DND-41 (cell line): ENCODE measurements at regions not wholly inside any gene's neighbourhood (a gene's known extent, or its start where the extent isn't known, plus 50 kb on each side); places are given as distances from the start of the nearest gene placed in this dataset.

Experiments
- ATAC-seq: fragments of 200-7000 bp; cut with Tn5 transposase; 3 replicates; pipeline ENCODE4 v1.9.1; 2021; ENCODE audit warnings: low read depth; ENCODE audit not compliant: insufficient read depth
- DNase-seq: peaks from one replicate; pipeline ENCODE4 v3.0.0-alpha.2; 2020
- H2AFZ ChIP-seq: 2 replicates; pipeline ENCODE4 v1.6.0; 2012; ENCODE audit warnings: low read depth, low read length
- H3K27ac ChIP-seq: 2 replicates; pipeline ENCODE4 v1.5.1; 2012; ENCODE audit warnings: low read length, inconsistent platforms
- H3K27me3 ChIP-seq: fragments of 200-600 bp; sonication (generic); 2 replicates; pipeline ENCODE4 v1.6.0; 2012; ENCODE audit warnings: low read length, mild to moderate bottlenecking, inconsistent platforms; ENCODE audit not compliant: insufficient read depth, poor library complexity
- H3K36me3 ChIP-seq: 2 replicates; pipeline ENCODE4 v1.5.1; 2012; ENCODE audit warnings: low read length, inconsistent platforms; ENCODE audit not compliant: insufficient read depth
- H3K4me1 ChIP-seq: 2 replicates; pipeline ENCODE4 v1.5.1; 2012; ENCODE audit warnings: mild to moderate bottlenecking, low read length; ENCODE audit not compliant: insufficient read depth
- H3K4me2 ChIP-seq: 2 replicates; pipeline ENCODE4 v1.6.0; 2012; ENCODE audit warnings: mild to moderate bottlenecking, moderate library complexity, low read length, inconsistent platforms; ENCODE audit not compliant: insufficient read depth
- H3K4me3 ChIP-seq, 2 experiments: fragments of 200-600 bp in 1 of 2; shearing (Covaris generic) in 1 of 2; 2 replicates each; pipeline ENCODE4 v1.5.1; 2012 to 2016; ENCODE audit warnings: inconsistent platforms in 2 of 2, low read length in 2 of 2, mild to moderate bottlenecking in 2 of 2, low read depth in 1 of 2, moderate library complexity in 1 of 2
- H3K79me2 ChIP-seq: 2 replicates; pipeline ENCODE4 v1.6.0; 2012; ENCODE audit warnings: low read length, inconsistent platforms; ENCODE audit not compliant: insufficient read depth
- H3K9ac ChIP-seq: 2 replicates; pipeline ENCODE4 v1.6.0; 2012; ENCODE audit warnings: low read depth, mild to moderate bottlenecking, inconsistent platforms, low read length, moderate library complexity
- H3K9me3 ChIP-seq: 2 replicates; pipeline ENCODE4 v1.5.1; 2012; ENCODE audit warnings: low read length, moderate library complexity, mild to moderate bottlenecking, inconsistent platforms; ENCODE audit not compliant: insufficient read depth, severe bottlenecking
- H4K20me1 ChIP-seq: 2 replicates; pipeline ENCODE4 v1.6.0; 2012; ENCODE audit warnings: low read length; ENCODE audit not compliant: insufficient read depth
- EZH2 ChIP-seq: IDR thresholded peaks from 3 replicates; pipeline ENCODE4 v1.6.1; 2012; ENCODE audit warnings: borderline replicate concordance, low read depth, mild to moderate bottlenecking, moderate library complexity, low read length, inconsistent platforms; ENCODE audit not compliant: severe bottlenecking
- TF ChIP-seq, protein P1 (sequence below): IDR thresholded peaks from 2 replicates; pipeline ENCODE4 v1.5.1; 2012; ENCODE audit warnings: borderline replicate concordance, low read length, moderate library complexity, mild to moderate bottlenecking; ENCODE audit not compliant: poor library complexity, severe bottlenecking; ENCODE audit errors: extremely low read depth

DNA sequence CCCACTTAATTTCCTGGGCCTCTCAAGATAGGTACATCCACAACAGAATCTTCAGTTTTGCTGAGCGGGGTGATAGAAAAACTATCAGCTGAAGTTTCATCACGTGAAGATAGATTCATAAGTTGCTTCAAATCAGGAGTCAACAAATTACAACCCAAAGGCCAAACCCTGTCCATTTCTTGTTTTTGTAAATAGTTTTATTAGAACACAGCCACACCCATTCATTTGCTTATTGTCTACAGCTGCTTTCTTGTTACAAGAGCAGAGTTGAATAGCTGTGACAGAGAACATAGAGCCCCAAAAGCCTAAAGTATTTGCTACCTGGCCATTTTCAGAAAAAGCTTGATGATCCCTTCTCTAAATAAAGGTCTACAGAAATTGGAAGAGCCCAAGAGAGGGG lies 300.1 kb upstream of the CDH5 start:
- no peaks in the 10 kb centered on the region for H3K36me3 ChIP-seq
- H3K9ac ChIP-seq, result no peak overlapping the region
- DNase-seq, result no peak
- no peak for TF ChIP-seq EZH2
- TF ChIP-seq, protein P1, sequence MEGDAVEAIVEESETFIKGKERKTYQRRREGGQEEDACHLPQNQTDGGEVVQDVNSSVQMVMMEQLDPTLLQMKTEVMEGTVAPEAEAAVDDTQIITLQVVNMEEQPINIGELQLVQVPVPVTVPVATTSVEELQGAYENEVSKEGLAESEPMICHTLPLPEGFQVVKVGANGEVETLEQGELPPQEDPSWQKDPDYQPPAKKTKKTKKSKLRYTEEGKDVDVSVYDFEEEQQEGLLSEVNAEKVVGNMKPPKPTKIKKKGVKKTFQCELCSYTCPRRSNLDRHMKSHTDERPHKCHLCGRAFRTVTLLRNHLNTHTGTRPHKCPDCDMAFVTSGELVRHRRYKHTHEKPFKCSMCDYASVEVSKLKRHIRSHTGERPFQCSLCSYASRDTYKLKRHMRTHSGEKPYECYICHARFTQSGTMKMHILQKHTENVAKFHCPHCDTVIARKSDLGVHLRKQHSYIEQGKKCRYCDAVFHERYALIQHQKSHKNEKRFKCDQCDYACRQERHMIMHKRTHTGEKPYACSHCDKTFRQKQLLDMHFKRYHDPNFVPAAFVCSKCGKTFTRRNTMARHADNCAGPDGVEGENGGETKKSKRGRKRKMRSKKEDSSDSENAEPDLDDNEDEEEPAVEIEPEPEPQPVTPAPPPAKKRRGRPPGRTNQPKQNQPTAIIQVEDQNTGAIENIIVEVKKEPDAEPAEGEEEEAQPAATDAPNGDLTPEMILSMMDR, result no peak
- no peak overlapping the region for H3K27ac ChIP-seq
- no peaks in the 10 kb centered on the region for H3K4me1 ChIP-seq
- H3K27me3 ChIP-seq, result peaks cover under 1% of the 10 kb centered on the region
- H2AFZ ChIP-seq, result no peak overlapping the region
- ATAC-seq, result no peak
- H3K9me3 ChIP-seq, result no peaks in the 10 kb centered on the region
- H4K20me1 ChIP-seq, result no peaks in the 10 kb centered on the region
- H3K4me2 ChIP-seq, result no peak overlapping the region
- no peaks in the 10 kb centered on the region for H3K79me2 ChIP-seq
- H3K4me3 ChIP-seq, result no peak overlapping the region

DNA sequence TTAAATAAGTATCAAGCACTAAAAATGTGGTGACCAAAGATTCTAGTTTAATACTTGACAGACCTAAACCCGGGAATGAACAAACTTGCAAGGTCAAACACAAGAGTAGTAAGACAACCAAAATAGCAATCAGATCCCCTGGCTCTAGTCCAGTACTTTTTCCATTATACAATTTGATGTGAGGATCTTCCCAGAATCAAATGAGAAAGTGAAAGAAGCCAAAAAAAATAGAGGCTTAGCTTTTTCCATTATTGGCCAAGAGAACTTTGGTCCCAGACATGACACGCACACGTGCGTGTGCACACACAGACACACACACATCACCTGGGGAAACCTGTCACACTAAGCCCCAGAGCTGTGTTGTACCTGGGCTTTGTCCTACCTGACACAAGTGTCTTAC lies 300.6 kb upstream of the CDH5 start:
- Histone ChIP-seq H3K36me3 (no peaks in the 10 kb centered on the region), H3K79me2 (no peaks in the 10 kb centered on the region), H3K27me3 (no peaks in the 10 kb centered on the region), H2AFZ (no peak overlapping the region), H3K9me3 (no peaks in the 10 kb centered on the region), H3K27ac (no peak overlapping the region), H3K4me2 (no peak overlapping the region), H3K4me3 (no peak overlapping the region), H4K20me1 (no peaks in the 10 kb centered on the region), H3K9ac (no peak overlapping the region), H3K4me1 (no peaks in the 10 kb centered on the region)
- TF ChIP-seq EZH2, result no peak
- TF ChIP-seq, protein P1, result no peak
- no peak for DNase-seq
- ATAC-seq, result no peak

DNA sequence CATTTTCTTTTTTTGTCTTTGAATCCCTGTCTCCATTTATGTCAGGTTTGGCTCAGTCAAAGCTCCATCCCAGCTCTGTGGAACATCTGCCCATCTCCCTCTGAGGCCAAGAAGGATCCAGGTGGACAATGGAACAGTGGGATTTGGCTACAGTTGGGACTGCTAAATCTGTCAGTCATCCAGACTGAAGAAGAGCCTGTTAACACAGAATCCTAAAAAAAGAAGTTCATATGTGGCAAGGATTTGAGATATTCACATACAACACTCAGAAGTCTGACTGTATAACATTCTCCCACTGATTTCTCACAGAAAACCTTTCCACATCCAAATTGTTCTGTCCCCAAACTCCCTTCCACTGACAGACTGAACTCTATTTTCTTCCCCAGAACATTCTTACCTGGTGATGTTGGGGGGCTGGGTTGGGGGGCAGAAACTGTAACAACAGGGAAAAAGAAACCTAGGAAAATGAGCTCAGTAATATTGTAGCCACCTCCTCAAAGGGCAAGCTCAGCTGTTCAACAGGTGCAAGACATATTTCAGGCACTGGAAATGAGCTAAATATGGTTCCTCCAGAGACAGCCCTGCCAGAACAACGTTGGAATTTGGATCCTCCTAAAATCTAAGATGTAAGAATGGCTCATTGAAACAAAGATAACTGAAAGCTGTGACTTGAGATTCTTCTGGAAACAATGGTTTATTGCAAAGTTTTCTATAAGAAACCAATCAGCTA lies 301.5 kb upstream of the CDH5 start:
- H3K27ac ChIP-seq, result no peak overlapping the region
- no peaks in the 10 kb centered on the region for H3K27me3 ChIP-seq
- no peak overlapping the region for H3K4me2 ChIP-seq
- ATAC-seq (no peak), DNase-seq (no peak)
- H3K9me3 ChIP-seq, result no peaks in the 10 kb centered on the region
- no peak overlapping the region for H3K9ac ChIP-seq
- H2AFZ ChIP-seq, result no peak overlapping the region
- H4K20me1 ChIP-seq, result no peaks in the 10 kb centered on the region
- no peaks in the 10 kb centered on the region for H3K4me1 ChIP-seq
- no peaks in the 10 kb centered on the region for H3K79me2 ChIP-seq
- H3K4me3 ChIP-seq, result no peak overlapping the region
- H3K36me3 ChIP-seq, result no peaks in the 10 kb centered on the region
- TF ChIP-seq EZH2, result no peak
- TF ChIP-seq, protein P1, result no peak

DNA sequence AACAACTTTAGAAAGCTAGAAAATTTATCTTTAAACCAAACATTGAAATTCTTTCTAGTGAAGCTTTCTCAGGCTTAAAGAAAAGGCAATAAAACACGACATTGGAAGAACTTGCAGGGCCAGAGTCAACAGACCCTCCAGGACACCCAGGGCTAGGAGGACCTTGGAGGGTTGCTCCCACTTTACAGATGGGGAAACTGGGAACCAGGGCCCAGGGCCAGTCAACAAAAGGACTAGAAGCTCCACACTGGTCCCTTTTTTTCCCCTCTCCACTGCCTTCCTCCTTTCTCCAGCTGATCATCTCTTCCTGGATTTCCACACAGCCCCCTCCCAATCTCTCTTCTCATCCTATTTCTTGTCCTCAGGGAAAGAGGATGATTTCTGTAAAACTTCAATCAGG lies 307.7 kb upstream of the CDH5 start:
- H4K20me1 ChIP-seq, result no peaks in the 10 kb centered on the region
- no peaks in the 10 kb centered on the region for H3K79me2 ChIP-seq
- no peak overlapping the region for H3K4me3 ChIP-seq
- no peaks in the 10 kb centered on the region for H3K4me1 ChIP-seq
- TF ChIP-seq, protein P1, result no peak
- no peak for TF ChIP-seq EZH2
- no peaks in the 10 kb centered on the region for H3K9me3 ChIP-seq
- ATAC-seq (no peak), DNase-seq (no peak)
- no peak overlapping the region for H3K27ac ChIP-seq
- H3K27me3 ChIP-seq, result peaks cover 5% of the 10 kb centered on the region
- no peaks in the 10 kb centered on the region for H3K36me3 ChIP-seq
- no peak overlapping the region for H3K9ac ChIP-seq
- H3K4me2 ChIP-seq, result no peak overlapping the region
- no peak overlapping the region for H2AFZ ChIP-seq
